Activated T-helper 9 cell treated with anti-CD3 and anti-CD28 coated beads, Interleukin-2, amount 50 U/mL, for 16 hours (primary cell): ENCODE measurements at regions not wholly inside any gene's neighbourhood (a gene's known extent, or its start where the extent isn't known, plus 50 kb on each side); places are given as distances from the start of the nearest gene placed in this dataset.
"Not testable (repeated sequence)": the region's sequence is repeated elsewhere in the genome, so short reads cannot be mapped to it uniquely, and the experiment has no call there.

ENCODE experiments used
- DNase-seq: peaks from one replicate; pipeline ENCODE4 v3.0.0-alpha.2; 2020; ENCODE audit warnings: low read depth

- no peak for DNase-seq
Measured at GRCh38 chr6:155850408-155850841, 394.8 kb upstream of the NOX3 start.

GRCh38 chr6:155847711-155848110 lies 392.1 kb upstream of the NOX3 start:
- DNase-seq = no peak

GRCh38 chr6:155837474-155837873 lies 381.8 kb upstream of the NOX3 start:
- DNase-seq = no peak

DNA sequence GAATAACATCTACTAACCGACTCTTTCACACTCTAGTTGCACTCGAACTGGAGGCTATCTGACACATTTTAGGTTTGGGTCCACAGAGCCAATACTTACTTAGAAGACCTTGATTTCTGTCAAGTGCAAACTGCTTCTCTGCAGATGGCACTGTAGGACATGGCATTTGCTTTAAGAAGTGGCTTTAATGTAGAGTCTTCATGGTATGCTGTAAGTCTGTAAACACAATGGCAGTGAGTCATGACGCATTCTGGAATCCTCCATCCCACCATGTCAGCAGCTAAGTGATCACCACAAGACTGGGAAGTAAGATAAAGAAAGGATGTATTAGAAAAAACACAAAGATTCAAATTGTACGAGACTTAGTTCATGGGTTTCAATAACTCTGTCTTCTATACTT lies 377.0 kb upstream of the NOX3 start:
- no peak for DNase-seq

GRCh38 chr6:155830531-155830930 lies 374.9 kb upstream of the NOX3 start:
- DNase-seq = no peak

GRCh38 chr6:155829646-155830045 lies 374.0 kb upstream of the NOX3 start:
- no peak for DNase-seq

DNA sequence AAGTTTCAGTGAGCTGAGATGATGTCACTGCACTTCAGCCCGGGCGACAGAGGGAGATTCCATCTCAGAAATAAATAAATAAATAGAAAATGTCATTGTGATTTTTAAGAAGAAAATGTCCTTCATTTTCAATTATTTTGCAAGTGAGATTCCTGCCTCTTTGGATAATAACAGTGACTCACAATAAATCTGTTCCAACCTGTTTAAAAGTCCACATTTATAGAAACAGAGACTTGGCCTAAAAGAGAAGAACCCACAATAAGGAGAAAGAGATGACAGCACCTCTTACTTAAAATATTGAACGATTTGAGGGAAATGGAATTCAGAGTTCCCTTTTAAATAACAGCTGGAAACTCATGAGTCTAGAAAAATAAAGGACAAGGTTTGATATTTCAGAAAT lies 373.4 kb upstream of the NOX3 start:
- DNase-seq = no peak

DNA sequence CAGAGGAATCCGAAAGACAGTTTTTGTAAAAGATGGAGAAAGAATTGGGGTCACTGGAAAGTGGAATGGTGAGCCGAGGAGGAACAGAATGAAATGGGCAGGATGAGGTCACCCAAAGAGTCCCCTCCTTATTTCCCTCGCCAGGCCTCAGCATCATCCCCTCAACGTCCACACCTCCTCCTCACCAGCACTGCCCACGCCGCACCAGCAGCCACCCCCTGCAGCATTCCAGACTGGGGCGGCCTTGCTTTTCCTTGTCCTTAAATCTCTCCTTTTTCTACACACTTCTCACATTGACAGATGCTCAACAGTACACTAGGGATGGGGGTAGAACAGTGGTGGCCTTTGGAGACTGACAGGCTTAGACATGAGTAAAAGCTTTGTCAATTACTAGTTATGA lies 363.1 kb upstream of the NOX3 start:
- no peak for DNase-seq

DNA sequence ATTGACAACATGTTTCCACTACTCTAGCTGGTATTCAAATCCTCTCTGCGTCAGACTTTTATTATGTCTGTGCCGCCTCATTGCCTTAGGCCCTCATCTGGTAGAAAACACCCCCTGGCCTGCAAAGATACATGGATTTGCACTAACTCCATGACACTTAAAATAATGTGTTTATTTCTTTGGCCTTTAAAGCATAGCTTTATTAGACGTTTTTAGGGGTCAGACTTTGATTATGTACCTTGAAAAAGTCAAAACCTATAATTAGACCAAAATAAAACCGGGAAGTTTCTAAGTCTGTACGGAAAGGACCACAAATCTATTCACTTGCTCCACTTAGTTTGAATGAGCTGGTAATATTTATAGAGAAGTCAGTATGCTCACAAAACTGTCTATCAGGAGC lies 357.9 kb upstream of the NOX3 start:
- DNase-seq = no peak

DNA sequence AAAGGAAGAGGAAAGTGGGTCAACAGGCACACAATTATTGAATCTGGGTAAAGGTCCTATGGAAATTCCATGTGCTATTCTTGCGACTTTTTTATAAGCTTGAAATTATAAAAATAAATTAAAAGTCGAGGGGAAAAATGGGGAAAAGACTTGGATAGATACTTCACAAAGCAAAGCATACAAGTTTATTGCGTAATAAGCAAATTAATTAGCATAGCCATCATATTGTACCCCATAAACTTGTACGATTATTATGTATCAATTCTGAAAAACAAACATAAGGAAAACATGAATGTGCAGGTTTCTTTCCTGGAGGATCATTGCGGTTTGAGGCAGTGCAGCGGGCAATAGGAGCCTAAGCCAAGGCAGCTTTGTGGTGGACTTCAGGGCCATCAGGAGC lies 351.6 kb upstream of the NOX3 start:
- DNase-seq = no peak

DNA sequence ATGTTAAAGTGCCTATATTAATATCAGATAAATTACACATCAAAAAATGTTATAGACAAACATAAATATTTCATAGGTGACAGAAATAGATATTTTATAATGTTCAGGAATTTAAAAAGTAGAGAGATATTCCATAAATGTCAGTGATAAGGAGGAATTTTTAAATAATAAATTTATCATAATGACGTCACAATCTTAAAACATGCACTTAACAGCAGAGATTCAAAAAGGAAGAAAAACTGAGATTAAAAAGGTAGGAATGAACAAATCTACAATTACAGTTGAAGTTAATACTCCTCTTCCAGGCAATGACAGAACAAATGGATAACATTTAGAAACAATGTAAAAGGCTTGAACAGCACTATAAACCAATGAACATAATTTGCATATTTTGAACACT lies 345.4 kb upstream of the NOX3 start:
- no peak for DNase-seq

- not testable (repeated sequence) for DNase-seq
Measured at GRCh38 chr6:155798876-155799275, 343.2 kb upstream of the NOX3 start.

- DNase-seq = no peak
Measured at GRCh38 chr6:155795173-155795796, 339.6 kb upstream of the NOX3 start.

DNA sequence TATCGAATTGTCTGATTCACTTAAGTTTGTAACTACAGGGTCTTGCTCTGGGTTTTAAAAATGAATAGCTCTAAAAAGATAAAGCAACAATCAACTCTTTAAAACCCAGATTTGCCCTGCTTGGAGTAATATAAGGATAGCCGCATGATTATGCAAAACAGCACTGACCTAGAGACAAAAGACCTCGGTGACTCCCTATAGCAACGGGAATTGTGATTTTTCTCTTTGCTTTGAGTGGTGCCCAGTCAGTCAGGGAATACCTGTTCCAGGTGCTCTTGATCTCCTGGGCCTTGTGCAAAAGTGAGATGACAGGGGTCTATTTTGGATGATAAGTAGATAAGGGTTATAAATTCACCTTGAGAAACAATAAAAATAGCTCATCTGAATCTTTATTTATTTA lies 336.3 kb upstream of the NOX3 start:
- DNase-seq = no peak

GRCh38 chr6:155791186-155791585 lies 335.5 kb upstream of the NOX3 start:
- DNase-seq = no peak

DNA sequence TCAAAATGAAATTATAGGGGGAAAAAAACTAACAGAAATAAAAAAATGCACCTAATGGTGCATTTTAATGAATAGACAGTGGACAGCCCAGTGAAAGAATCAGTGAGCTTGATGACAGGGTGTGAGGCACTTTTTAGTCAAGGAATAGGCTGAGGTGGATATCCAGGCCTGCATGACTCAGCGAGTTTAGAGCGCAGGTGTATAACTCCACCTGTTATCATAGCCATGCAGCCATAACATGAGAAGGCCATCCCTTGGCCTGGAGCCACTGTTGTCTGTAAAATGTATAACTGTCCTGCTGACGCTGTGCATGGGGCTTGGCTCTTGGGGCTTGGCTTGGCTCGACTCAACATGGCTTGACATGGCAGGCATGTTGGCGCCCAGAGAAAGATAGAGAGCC lies 331.5 kb upstream of the NOX3 start:
- DNase-seq = no peak

- no peak for DNase-seq
Measured at GRCh38 chr6:155786528-155786927, 330.9 kb upstream of the NOX3 start.

DNA sequence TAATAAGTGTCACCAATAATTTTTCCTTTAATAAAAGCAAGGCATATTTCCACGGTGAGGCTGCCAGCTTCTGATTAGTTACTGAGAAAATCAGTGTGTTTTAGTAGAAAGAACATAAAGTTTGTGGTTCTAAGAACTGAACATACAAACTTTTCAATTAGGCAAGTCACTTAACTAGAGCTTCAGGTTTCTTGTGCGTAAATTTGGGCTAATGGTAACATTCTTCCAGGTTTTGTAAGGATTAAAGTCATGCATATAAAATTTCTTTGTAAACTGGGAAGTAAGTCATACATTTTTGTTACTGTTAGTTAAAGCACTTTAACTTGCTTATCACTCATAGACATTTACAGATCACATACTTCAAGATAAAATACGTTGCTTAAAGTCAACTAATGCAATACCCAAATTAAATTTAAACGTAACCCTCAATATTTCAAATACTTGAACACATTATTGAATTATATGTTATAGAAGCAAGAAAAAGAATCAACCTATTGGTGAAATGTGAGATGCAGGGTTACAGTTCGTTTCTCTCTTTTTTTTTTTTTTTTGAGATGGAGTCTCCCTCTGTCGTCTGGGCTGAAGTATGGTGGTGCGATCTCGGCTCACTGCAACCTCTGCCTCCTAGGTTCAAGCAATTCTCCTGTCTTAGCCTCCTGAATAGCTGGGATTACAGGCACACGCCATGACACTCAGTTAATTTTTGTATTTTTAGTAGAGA lies 327.3 kb upstream of the NOX3 start:
- no peak for DNase-seq

DNA sequence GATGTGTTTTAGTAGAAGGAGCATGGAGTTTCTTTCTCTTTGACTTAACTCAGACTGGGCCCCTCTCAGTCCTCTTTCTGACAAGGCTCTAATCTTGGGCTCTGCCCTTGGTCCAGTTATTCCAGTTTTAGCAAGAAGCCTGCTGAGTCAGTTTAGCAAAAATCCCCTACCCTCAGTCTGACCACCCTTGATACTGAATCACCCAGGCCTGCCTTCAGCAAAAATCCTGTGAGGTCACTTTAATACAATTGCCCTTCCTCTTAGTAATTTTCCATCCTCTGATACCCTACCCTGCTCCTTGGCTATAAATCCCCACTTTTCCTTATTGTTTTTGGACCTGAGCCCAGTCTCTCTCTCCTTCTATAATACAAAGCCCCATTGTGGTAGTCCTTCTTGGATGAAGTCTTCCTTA lies 326.7 kb upstream of the NOX3 start:
- no peak for DNase-seq

DNA sequence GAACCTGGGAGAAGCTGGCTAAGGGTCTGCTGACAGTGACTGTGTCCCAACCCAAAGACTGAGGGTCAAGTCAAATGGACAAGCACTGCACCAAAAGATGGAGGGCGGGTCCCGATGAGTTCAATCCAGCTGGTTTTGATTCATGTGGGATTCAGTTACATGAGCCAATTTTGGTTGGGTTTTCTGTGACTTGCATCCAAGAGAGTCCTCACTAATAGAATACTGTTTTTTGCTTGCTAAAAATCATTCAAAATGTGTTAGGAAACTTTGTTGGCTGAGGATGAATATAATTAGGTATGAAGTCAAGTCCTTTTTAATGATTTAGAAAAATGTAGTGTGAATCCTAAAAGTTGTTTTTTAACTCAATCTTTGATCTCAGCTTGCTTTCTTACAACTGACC lies 323.8 kb upstream of the NOX3 start:
- no peak for DNase-seq

- DNase-seq = no peak
Measured at GRCh38 chr6:155778336-155778735, 322.7 kb upstream of the NOX3 start.

DNA sequence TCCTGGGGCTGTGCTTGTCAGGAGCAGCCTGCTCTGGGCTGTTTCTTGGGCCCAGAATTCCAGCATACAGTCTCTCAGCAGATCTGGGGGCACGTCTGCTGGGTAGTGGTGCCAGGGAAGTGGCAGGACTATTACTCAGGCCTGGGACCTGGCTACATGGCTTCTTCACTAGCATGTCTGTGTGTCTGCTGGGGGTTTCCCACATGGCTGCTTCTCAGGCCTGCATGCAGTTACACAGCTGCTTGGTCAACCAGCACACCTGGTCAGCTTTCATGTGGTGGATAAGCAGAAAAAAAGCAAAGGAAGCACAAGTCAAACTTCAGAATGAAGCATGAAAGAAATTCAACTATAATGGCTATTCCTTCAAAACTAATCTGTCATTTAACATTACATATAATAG lies 316.2 kb upstream of the NOX3 start:
- DNase-seq = no peak

- no peak for DNase-seq
Measured at GRCh38 chr6:155770856-155771255, 315.2 kb upstream of the NOX3 start.

GRCh38 chr6:155770313-155770712 lies 314.7 kb upstream of the NOX3 start:
- no peak for DNase-seq
